HG03521 (cell line): ENCODE measurements at regions not wholly inside any gene's neighbourhood (a gene's known extent, or its start where the extent isn't known, plus 50 kb on each side); places are given as distances from the start of the nearest gene placed in this dataset.

Experiments used
- ATAC-seq: cut with Tn5 transposase; IDR thresholded peaks from one replicate; pipeline ENCODE4 v1.9.1; 2021; ENCODE audit warnings: mild to moderate bottlenecking, moderate library complexity; ENCODE audit not compliant: unreplicated experiment

- ATAC-seq: no peak
These were observed 187.0 kb upstream of the RBPJ start for GRCh38 chr4:26133840-26134239.

- ATAC-seq: no peak
These were observed 185.5 kb upstream of the RBPJ start for GRCh38 chr4:26135331-26135730.

- ATAC-seq: no peak
These were observed 184.2 kb upstream of the RBPJ start for GRCh38 chr4:26136615-26137014.

GRCh38 chr4:26137288-26137687 lies 183.5 kb upstream of the RBPJ start:
- ATAC-seq: no peak

GRCh38 chr4:26139310-26139924 lies 181.4 kb upstream of the RBPJ start:
- no peak for ATAC-seq

DNA sequence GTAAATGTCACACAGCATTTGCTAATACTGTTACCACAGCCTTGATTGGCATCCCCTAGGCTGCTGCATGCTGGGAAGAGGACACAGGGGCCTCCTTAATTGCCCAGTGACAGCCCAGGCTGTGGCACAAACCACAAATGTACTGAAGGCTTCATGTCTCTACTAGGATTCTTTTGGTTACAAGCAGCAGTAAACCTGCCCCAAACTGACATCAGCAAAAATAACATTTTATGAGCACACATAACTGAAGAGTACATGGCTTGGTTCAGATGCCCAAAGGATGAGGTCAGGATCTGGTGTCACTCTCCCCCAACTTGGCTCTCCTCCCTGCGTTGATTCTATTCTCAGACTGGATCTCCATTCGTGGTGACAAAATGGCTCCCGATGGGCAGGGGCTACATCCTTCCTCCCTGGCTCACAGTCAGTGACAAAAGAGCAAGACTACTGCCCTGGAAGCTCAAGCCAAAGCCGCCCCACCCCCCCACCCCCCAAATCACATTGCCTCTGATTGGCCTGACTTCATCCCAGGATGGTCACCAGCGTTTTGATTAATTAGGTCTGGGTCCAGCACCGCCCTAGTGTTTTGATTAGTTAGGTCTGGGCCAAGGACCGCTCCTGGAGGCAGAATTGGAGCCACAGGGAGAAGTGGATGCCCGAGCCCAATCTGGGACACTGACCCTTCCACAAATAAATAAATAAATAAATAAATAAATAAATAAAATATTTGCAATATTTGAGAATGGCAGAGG lies 180.5 kb upstream of the RBPJ start:
- no peak for ATAC-seq

DNA sequence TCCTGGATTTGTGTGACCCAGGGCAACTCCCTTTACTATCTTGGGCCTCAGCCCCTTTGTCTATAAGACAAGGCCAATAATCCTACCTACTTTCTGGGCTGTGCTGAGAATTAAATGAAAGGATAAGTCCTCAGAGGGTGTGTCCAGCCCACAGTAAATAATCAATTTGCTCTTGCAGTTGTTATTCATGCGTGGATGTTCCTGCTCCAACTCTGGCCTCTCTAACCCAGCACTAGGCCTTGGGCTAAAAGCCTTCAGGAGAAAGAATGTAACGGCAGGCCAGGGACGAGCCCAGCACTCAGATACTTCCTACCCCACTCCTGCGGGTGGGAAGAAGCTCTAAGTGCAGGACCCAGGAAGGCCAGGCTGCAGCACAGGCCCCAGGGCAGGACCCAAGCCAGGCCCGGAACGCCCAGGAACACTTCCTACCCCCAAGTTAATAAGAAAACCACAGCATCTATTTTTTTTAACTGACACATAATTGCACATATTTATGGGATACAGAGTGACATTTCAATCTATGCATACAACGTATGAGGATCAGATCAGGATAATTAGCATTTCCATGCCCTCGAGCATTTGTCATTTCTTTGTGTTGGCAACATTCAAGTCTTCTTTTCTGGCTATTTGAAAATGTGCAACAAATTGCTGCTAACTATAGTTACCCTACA lies 179.6 kb upstream of the RBPJ start:
- ATAC-seq: no peak

DNA sequence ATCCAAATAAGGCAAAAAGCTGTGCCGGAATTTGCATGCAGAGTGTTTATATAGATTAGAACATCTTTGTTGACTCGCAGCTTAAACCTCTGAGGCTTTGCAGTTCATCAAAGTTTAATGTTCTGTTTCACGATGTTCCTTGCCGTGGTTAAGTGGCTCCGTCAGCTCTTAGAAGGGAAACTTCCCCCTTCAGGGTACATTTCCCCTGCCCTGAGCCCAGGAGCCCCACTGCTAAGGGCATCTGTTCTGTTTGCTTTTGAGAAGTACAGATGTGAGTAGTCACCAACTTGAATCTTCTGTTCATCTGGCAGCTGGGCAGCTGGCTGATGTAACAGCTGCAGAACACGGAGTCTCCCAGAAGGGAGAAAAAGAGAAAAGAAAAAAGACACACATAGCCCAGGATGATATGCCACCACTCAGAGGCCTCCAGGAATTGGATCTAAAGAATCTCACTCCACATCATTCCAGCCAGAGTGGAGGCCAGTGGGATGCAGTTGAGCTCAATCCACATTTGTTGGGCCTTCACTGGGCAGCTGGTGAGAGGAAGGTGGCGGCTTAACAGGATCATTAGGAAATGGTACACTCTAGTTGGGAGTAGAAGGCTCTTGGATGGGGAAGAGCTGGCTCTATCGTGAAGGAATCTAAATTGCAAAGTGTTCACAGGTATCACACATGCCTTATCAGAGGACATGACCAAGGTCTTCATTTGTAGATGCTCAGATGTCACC lies 178.7 kb upstream of the RBPJ start:
- no peak for ATAC-seq

DNA sequence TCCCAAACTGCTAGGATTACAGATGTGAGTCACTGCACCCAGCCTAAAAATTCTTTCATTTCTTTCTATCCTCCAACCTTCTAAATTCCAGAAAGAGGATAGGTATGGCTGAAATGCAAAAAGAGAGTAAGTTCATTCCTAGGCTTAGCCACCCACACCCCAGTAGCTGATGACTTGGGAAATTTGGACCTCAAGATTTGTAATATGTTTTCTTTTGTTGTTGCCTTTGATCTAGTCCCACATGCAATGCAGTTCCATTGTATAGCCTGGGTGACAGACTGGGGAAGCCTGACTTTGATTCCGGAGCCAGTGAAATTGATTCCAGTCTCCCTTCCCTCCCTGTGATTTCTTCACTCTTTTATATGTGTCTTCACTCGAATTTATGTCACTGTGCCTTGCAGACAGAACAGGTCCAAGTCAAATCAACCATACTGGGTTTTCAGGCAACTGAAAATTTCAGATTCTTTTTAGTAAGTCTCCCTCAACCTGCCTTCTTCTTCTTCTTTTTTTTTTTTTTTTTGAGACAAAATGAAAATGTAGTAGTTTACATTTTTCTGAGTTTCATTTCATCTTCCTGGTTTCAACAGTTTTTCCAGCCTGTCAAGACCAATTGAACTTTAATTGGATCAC lies 176.2 kb upstream of the RBPJ start:
- no peak for ATAC-seq

DNA sequence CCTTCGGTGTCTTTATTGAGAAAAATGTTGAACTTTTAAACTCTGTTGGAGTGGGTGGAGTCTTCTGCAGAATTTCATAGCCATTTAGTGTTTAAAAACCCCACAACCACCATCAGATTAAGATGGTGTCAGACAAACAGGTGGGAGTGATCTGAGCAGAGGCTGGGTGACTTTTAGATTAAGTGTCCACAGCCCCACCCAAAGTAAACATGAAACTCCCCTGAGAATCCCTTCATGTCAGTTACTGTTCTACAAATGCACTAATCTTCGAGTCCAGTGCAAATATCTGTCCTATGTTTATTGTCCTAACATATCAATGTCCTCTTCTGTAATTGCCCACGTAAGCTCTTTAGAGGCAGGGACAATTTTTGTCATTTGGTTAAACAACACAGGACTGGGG lies 175.6 kb upstream of the RBPJ start:
- ATAC-seq: no peak

- ATAC-seq: no peak
These were observed 171.9 kb upstream of the RBPJ start for GRCh38 chr4:26148927-26149326.

GRCh38 chr4:26150948-26151347 lies 169.9 kb upstream of the RBPJ start:
- no peak for ATAC-seq

DNA sequence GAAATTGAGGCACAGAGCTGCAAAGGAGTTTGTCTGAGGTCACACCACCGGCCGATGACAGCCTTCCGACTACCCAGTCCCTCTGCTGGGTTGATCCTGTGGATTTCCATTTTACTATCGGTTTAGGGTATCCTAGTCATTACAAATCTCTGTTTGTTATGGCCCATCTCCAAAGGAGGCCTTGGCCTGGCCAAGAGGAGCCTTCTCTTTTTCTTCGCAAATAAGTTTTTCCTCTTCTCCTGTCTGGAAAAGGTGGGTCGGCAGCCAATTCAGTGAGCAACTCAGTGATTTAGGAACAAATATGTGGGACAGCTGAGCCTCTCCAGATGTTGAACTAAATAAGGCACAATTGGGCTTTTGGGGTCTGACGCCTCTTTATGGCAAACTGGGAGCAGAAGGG lies 169.2 kb upstream of the RBPJ start:
- no peak for ATAC-seq

DNA sequence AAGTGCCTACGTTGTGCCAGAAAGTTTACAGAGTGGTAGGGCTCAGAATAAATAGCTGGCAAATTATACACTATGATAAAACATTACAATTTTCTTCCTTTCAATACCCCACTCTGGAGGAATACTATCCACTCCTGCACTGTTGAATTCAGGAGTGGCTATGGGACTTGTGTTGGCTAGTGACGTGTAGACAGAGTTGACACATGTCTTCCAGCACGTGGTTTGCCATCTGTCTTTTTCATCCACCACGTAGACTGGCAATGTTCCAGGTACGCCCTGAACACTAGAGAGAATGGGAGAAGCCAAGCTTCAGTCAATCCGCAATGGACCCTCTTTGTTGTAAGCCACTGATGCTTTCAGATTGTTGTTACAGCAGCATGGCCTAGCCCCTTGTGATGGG lies 168.8 kb upstream of the RBPJ start:
- no peak for ATAC-seq

GRCh38 chr4:26157541-26157940 lies 163.3 kb upstream of the RBPJ start:
- no peak for ATAC-seq

- no peak for ATAC-seq
These were observed 160.2 kb upstream of the RBPJ start for GRCh38 chr4:26160591-26160990.

- ATAC-seq: no peak
These were observed 159.6 kb upstream of the RBPJ start for GRCh38 chr4:26161030-26161824.

GRCh38 chr4:26162101-26162500 lies 158.7 kb upstream of the RBPJ start:
- no peak for ATAC-seq

GRCh38 chr4:26163425-26164362 lies 157.1 kb upstream of the RBPJ start:
- no peak for ATAC-seq
